NB4 (cell line): ENCODE measurements at regions not wholly inside any gene's neighbourhood (a gene's known extent, or its start where the extent isn't known, plus 50 kb on each side); places are given as distances from the start of the nearest gene placed in this dataset.

ENCODE experiments used
- DNase-seq: peaks from one replicate; pipeline ENCODE4 v3.0.0; 2010; ENCODE audit warnings: low read depth
- H3K4me3 ChIP-seq: one replicate; pipeline ENCODE4 v1.5.1; 2011; ENCODE audit warnings: mild to moderate bottlenecking, low read depth, low read length, moderate library complexity
- CTCF ChIP-seq: IDR thresholded peaks from one replicate; pipeline ENCODE4 v1.5.1; 2012; ENCODE audit warnings: low read depth, low read length
- MAX ChIP-seq: IDR thresholded peaks from 2 replicates; pipeline ENCODE4 v1.6.1; 2011; ENCODE audit warnings: low read depth, low read length
- MYC ChIP-seq: IDR thresholded peaks from 2 replicates; pipeline ENCODE4 v1.6.1; 2011; ENCODE audit warnings: low read depth, low read length
- POLR2A ChIP-seq: IDR thresholded peaks from 2 replicates; pipeline ENCODE4 v1.6.1; 2011; ENCODE audit warnings: mild to moderate bottlenecking; ENCODE audit not compliant: insufficient read length; ENCODE audit errors: extremely low read depth

- no peak overlapping the region for H3K4me3 ChIP-seq
- DNase-seq: no peak
- no peak for TF ChIP-seq MYC
- no peak for TF ChIP-seq MAX
- no peak for TF ChIP-seq POLR2A
- TF ChIP-seq CTCF: no peak
Measured at GRCh38 chr6:104130343-104130742, 729.4 kb downstream of the HACE1 start.

GRCh38 chr6:104126315-104127005 is 733.3 kb downstream of the HACE1 start:
- no peak overlapping the region for H3K4me3 ChIP-seq
- TF ChIP-seq CTCF (no peak), POLR2A (no peak), MYC (no peak), MAX (no peak)
- DNase-seq: no peak

- H3K4me3 ChIP-seq: no peak overlapping the region
- TF ChIP-seq MYC (no peak), POLR2A (no peak), MAX (no peak), CTCF (no peak)
- DNase-seq: no peak
Measured at GRCh38 chr6:104123227-104123626, 736.5 kb downstream of the HACE1 start.

GRCh38 chr6:104118274-104118673 is 741.4 kb downstream of the HACE1 start:
- DNase-seq: no peak
- TF ChIP-seq CTCF (no peak), POLR2A (no peak), MAX (no peak), MYC (no peak)
- H3K4me3 ChIP-seq: no peak overlapping the region

- TF ChIP-seq MYC (no peak), POLR2A (no peak), CTCF (no peak), MAX (no peak)
- no peak overlapping the region for H3K4me3 ChIP-seq
- DNase-seq: no peak
Measured at GRCh38 chr6:104109806-104110205, 749.9 kb downstream of the HACE1 start.

- DNase-seq: no peak
- TF ChIP-seq POLR2A: no peak
- no peak for TF ChIP-seq CTCF
- TF ChIP-seq MYC: no peak
- no peak for TF ChIP-seq MAX
- no peak overlapping the region for H3K4me3 ChIP-seq
Measured at GRCh38 chr6:104108634-104109033, 751.1 kb downstream of the HACE1 start.
